ENCODE measurements at regions not wholly inside any gene's neighbourhood (a gene's known extent, or its start where the extent isn't known, plus 50 kb on each side); places are given as distances from the start of the nearest gene placed in this dataset.

GRCh38 chr5:63306909-63307308 is 655.3 kb downstream of the HTR1A start:
- TF ChIP-seq MYC (IDR thresholded peaks at IDR 0.05; ENCODE audit: low read depth, low read length) (no peak), MAX (IDR thresholded peaks at IDR 0.05; ENCODE audit: low read depth, low read length) (no peak), CTCF (IDR thresholded peaks at IDR 0.05; ENCODE audit: low read depth, low read length) (no peak), POLR2A (IDR thresholded peaks at IDR 0.05; ENCODE audit: extremely low read depth, insufficient read length) (no peak)
- no peak for DNase-seq (ENCODE audit: low read depth)
- no peak overlapping the region for H3K4me3 ChIP-seq (ENCODE audit: low read depth, low read length)

GRCh38 chr5:63293317-63293716 is 668.9 kb downstream of the HTR1A start:
- no peak overlapping the region for H3K4me3 ChIP-seq (ENCODE audit: low read depth, low read length)
- no peak for TF ChIP-seq MAX (IDR thresholded peaks at IDR 0.05; ENCODE audit: low read depth, low read length)
- no peak for TF ChIP-seq MYC (IDR thresholded peaks at IDR 0.05; ENCODE audit: low read depth, low read length)
- no peak for DNase-seq (ENCODE audit: low read depth)

- DNase-seq (ENCODE audit: low read depth) = no peak
- H3K4me3 ChIP-seq (ENCODE audit: low read depth, low read length) = no peak overlapping the region
- no peak for TF ChIP-seq MAX (IDR thresholded peaks at IDR 0.05; ENCODE audit: low read depth, low read length)
- TF ChIP-seq MYC (IDR thresholded peaks at IDR 0.05; ENCODE audit: low read depth, low read length) = no peak
- TF ChIP-seq POLR2A (IDR thresholded peaks at IDR 0.05; ENCODE audit: extremely low read depth, insufficient read length) = no peak
- no peak for TF ChIP-seq CTCF (IDR thresholded peaks at IDR 0.05; ENCODE audit: low read depth, low read length)
Observed at GRCh38 chr5:63286724-63287123, 675.5 kb downstream of the HTR1A start.

- DNase-seq (ENCODE audit: low read depth) = no peak
- no peak for TF ChIP-seq POLR2A (IDR thresholded peaks at IDR 0.05; ENCODE audit: extremely low read depth, insufficient read length)
- TF ChIP-seq MAX (IDR thresholded peaks at IDR 0.05; ENCODE audit: low read depth, low read length) = no peak
- no peak for TF ChIP-seq MYC (IDR thresholded peaks at IDR 0.05; ENCODE audit: low read depth, low read length)
- no peak for TF ChIP-seq CTCF (IDR thresholded peaks at IDR 0.05; ENCODE audit: low read depth, low read length)
- H3K4me3 ChIP-seq (ENCODE audit: low read depth, low read length) = no peak overlapping the region
Observed at GRCh38 chr5:63263411-63263810, 684.8 kb downstream of the LRRC70 start.

- TF ChIP-seq CTCF (IDR thresholded peaks at IDR 0.05; ENCODE audit: low read depth, low read length) (no peak), MYC (IDR thresholded peaks at IDR 0.05; ENCODE audit: low read depth, low read length) (no peak), POLR2A (IDR thresholded peaks at IDR 0.05; ENCODE audit: extremely low read depth, insufficient read length) (no peak), MAX (IDR thresholded peaks at IDR 0.05; ENCODE audit: low read depth, low read length) (no peak)
- no peak overlapping the region for H3K4me3 ChIP-seq (ENCODE audit: low read depth, low read length)
- DNase-seq (ENCODE audit: low read depth) = no peak
Observed at GRCh38 chr5:63262185-63262981, 683.8 kb downstream of the LRRC70 start.

GRCh38 chr5:63261695-63262094 is 683.1 kb downstream of the LRRC70 start:
- H3K4me3 ChIP-seq (ENCODE audit: low read depth, low read length) = no peak overlapping the region
- no peak for DNase-seq (ENCODE audit: low read depth)
- TF ChIP-seq MYC (IDR thresholded peaks at IDR 0.05; ENCODE audit: low read depth, low read length) = no peak
- TF ChIP-seq CTCF (IDR thresholded peaks at IDR 0.05; ENCODE audit: low read depth, low read length) = no peak
- no peak for TF ChIP-seq POLR2A (IDR thresholded peaks at IDR 0.05; ENCODE audit: extremely low read depth, insufficient read length)
- TF ChIP-seq MAX (IDR thresholded peaks at IDR 0.05; ENCODE audit: low read depth, low read length) = no peak
